ENCODE measurements at regions not wholly inside any gene's neighbourhood (a gene's known extent, or its start where the extent isn't known, plus 50 kb on each side); places are given as distances from the start of the nearest gene placed in this dataset.

DNA sequence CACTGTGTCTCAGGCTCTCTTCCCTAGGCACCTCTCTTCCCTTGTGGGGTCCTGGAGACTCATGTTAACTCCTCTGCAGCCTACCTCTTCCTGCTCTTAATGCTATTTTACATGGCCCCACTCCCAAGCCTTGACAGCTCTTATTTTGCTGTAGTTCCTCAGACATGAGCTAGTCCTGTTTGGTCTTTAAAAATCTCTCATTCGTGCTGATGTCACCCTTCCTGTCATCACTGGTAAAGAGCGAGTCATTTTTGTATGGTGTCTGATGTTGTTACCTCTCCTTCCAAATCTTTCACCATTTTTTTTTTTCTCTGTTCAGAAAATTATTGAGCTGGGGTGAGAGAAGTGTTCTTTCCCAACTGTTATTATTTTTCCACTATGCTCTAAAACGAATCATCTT, 84.8 kb upstream of the ZBED5 start:
- ATAC-seq: no peak
- intact Hi-C loops (cut with micrococcal nuclease): loop anchor here (5.0 kb wide), 1 partner anchor 75 kb away; no protein-coding TSS in a partner anchor

DNA sequence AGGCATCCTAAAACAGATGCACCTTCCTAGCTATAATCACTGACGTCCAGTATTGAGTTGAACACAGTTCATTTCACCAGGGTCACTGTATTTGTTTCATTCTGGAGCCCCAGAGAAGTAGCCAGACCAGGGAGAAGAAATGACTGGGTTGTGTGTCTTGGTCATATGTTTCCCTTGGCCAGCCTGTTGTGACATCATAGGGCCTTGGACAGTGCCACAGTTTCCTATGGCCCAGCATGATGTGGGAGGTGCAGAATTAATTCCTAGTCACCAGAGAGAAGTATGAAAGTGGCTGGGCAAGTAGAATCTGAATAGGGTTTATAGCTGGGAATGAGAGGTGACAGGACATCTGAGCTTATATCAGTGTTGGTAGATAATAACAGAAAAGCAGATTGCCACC, 84.0 kb upstream of the ZBED5 start:
- no peak for DNase-seq
- intact Hi-C loops (cut with micrococcal nuclease): loop anchor here (5.0 kb wide), 1 partner anchor 75 kb away; no protein-coding TSS in a partner anchor
- no peak for ATAC-seq

More for the DNA sequence above, 84.8 kb upstream of the ZBED5 start:
- no peak for DNase-seq

DNA sequence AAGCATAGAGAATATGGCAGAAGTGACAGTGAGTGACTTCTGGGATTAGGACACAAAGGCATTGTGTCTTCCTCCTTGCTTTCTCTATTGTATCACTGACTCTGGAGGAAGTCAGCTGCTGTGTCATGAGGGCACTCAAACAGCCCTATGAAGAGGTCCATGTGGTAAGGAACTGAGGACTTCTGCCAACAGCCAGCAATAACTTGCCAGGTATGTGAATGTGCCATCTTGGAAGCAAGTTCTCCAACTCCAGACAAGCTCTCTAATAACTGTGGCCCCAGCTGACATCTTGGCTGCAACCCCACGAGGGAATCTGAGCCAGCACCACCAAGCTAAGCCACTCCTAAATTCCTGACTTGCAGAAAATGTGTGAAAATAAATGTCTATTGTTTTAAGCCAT, 83.6 kb upstream of the ZBED5 start:
- DNase-seq (no peak), ATAC-seq (peak; percentile 86)
- intact Hi-C loops (cut with micrococcal nuclease): loop anchor here (5.0 kb wide), 1 partner anchor 76 kb away; no protein-coding TSS in a partner anchor

GRCh38 chr11:10938650-10939387, 81.0 kb upstream of the ZBED5 start:
- intact Hi-C loops (cut with micrococcal nuclease): no loop called here
- DNase-seq: no peak
- no peak for ATAC-seq

DNA sequence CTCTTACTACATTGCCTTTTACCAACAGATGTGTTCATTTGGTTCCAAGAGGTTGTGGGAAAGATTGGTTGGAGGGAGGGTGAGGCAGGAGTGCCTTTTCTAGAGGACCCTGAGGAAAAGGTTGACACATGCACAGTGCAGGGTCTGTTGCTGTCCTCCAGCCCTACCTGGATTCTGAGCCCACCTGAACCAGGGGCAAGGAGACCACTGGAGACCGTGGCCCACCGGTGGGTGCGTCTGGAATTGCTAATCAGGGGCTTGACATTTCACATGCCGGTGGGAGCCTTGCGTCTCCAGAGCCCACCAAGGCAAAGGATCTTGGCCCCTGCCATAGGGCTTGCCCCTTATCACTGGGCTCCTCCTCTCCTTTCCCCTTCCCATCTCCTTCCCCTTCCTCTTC, 80.4 kb upstream of the ZBED5 start:
- no peak for DNase-seq
- no peak for ATAC-seq
- intact Hi-C loops (cut with micrococcal nuclease): no loop called here

- intact Hi-C loops (cut with micrococcal nuclease): no loop called here
- DNase-seq (no peak), ATAC-seq (no peak)
Observed at GRCh38 chr11:10937385-10937771, 79.5 kb upstream of the ZBED5 start.

DNA sequence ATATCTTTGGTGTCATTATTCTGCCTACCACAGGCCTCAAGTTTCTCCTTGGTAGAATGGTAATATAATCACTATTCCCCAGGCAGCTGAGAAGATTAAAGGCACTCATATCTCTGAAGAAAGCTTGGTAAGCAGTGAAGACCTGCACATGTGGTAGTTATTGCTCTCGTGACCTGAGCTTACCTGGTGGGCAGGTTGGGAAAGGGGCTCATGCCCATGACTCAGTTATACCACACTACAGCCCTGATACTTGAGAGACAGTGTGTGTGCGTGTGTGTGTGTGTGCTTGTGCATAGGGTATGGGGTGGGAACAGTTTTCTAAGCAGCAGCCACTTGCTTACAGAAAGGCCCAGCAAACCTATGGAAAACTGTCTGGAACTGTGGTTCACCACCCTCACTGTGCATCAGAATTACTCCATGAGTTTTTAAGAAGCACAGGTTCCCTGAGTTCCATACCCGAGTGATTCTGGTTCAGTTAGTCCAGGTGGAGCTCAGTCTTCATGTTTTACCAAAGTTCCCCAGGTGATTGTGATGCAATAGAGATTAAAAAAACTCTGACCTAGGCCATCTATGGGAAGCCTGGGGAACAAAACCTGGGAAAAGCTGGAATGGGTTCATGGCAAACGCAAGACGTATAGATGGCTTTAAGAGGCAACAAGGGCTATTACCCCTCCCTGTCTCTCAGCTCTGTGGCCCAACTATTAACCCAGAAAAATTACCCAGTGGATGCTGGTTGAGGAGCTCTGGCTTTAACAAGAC, 79.0 kb upstream of the ZBED5 start:
- no peak for ATAC-seq
- intact Hi-C loops (cut with micrococcal nuclease): no loop called here
- no peak for DNase-seq

DNA sequence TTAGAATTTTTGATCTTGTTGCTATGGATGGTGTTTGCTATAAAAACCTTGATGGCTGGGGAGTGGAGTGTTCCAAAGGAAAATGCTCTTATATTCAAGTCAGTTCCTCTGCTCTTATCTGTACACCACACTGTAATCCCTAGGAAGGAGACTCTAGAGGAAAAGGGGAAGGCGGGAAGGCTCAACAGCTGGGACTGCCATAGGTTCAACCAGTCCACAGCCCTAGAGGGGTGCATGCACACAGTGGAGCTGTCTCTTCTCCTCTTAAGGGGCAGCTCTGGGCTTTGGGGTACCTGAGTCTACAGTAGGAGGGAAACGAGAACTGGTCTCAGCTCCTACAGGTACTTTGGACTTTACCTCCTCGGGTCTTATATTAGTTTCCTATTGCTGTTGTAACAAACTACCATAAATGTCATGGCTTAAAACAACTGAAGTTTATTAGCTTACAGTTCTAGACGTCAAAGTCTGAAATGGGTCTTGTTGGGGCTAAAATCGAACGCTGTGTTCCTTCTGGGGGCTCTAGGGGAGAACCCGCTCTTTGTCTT, 77.2 kb upstream of the ZBED5 start:
- intact Hi-C loops (cut with micrococcal nuclease): no loop called here
- ATAC-seq: no peak
- no peak for DNase-seq

- intact Hi-C loops (cut with micrococcal nuclease): no loop called here
- ATAC-seq (no peak), DNase-seq (no peak)
Observed at GRCh38 chr11:10934293-10934860, 76.5 kb upstream of the ZBED5 start.

DNA sequence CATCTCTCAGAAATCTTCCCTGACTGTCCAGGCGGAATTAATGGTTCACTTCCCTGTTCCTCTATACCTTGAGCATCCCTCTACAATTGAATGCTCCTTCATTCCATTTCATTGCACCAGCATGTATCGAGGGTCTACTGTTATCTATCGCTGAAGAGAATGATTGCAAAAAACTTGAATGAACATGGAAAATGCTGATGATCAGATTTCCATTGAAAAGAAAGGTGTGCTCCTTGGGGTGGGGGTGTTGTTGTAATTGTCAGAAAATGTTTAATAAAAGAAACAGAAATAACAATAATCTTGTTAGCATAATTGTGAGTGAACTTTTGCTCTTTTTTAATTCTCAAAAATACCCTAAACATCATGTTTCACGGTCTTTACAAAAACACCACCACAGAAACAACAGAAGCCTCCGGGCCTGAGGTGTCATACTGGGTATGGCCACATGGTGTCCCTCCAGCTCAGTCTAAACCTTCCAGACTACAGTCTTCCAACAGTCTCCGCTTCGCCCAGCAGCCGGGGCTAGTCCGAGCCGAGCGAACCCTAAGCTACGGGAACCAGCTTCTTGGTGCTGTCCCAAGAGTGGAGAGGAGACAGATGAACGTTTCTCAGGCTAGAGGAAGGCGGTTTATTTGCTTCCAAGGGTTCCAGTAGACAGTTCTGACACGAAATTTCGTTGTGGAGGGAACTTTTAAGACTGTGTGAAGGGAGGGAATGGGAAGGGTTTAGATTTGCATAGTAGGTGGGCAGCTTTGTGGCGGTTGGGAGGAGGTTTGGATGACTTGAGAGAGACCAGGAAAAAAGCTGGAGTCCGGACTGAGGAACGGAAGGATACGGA, 75.8 kb upstream of the ZBED5 start:
- peak; percentile 80 for ATAC-seq
- DNase-seq: peak; percentile 92
- intact Hi-C loops (cut with micrococcal nuclease): no loop called here

GRCh38 chr11:10932976-10933375, 75.1 kb upstream of the ZBED5 start:
- no peak for ATAC-seq

GRCh38 chr11:10931761-10932670, 74.2 kb upstream of the ZBED5 start:
- DNase-seq (peak; percentile 72), ATAC-seq (peak; percentile 77)
- intact Hi-C loops (cut with micrococcal nuclease): no loop called here

More at GRCh38 chr11:10932976-10933375, 75.1 kb upstream of the ZBED5 start:
- no peak for DNase-seq
- intact Hi-C loops (cut with micrococcal nuclease): no loop called here

GRCh38 chr11:10930972-10931760, 73.3 kb upstream of the ZBED5 start:
- intact Hi-C loops (cut with micrococcal nuclease): no loop called here
- ATAC-seq: peak; percentile 83
- DNase-seq: peak; percentile 86

- no peak for DNase-seq
- intact Hi-C loops (cut with micrococcal nuclease): no loop called here
Observed at GRCh38 chr11:10930224-10930971, 72.5 kb upstream of the ZBED5 start.

GRCh38 chr11:10927538-10927937, 69.7 kb upstream of the ZBED5 start:
- ATAC-seq: no peak
- intact Hi-C loops (cut with micrococcal nuclease): loop anchor here (10.0 kb wide), 1 partner anchor 133 kb away; no protein-coding TSS in a partner anchor

More at GRCh38 chr11:10930224-10930971, 72.5 kb upstream of the ZBED5 start:
- peak; percentile 6 for ATAC-seq

DNA sequence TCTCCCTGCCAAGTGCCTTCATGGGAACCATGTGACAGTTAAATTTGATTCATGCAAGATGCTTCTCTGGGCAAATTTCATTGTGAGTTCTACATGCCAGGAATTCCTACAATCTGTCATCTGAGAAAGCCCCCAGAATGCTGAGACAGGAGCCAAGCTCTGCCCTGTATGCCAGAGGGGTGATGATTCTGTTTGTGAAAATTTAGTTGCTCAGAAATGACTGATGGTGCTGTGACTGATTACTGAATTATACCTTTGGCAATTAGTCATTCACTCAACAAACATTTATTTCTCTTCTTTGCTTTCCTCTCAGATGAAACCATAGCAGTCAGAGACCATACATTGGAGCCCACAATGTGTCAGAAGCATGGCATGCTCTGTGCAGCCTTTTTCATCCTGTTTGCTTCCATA, 69.0 kb upstream of the ZBED5 start:
- intact Hi-C loops (cut with micrococcal nuclease): loop anchor here (10.0 kb wide), 1 partner anchor 132 kb away; no protein-coding TSS in a partner anchor
- DNase-seq (no peak), ATAC-seq (no peak)

More at GRCh38 chr11:10927538-10927937, 69.7 kb upstream of the ZBED5 start:
- no peak for DNase-seq

Data from left ventricle myocardium superior (tissue), 1 donor.